HCT116 (cell line): ENCODE measurements at regions not wholly inside any gene's neighbourhood (a gene's known extent, or its start where the extent isn't known, plus 50 kb on each side); places are given as distances from the start of the nearest gene placed in this dataset.

Experiments used
- ATAC-seq: fragments of 200-7000 bp; cut with Tn5 transposase; 2 replicates; pipeline ENCODE4 v1.9.1; 2020; ENCODE audit warnings: mild to moderate bottlenecking, moderate library complexity
- BruUV-seq: library from RNA; stranded (reverse); fragments of 400-500 nt; replicated peaks from 2 replicates; lab custom pipeline; 2021; lab: Mats Ljungman, UMichigan
- CTCF ChIA-PET: fragments of 300-600 bp; sonication (Branson Sonifier 250); formaldehyde crosslinking; loops from one replicate; lab custom pipeline; 2021; ENCODE audit warnings: antibody characterized with exemption; lab: Charles Lee
- POLR2A ChIA-PET: fragments of 300-600, 350-600 bp; sonication (Branson Sonifier 250); formaldehyde crosslinking; loops from one replicate; lab custom pipeline; 2021; ENCODE audit warnings: antibody characterized with exemption; lab: Charles Lee
- RAD21 ChIA-PET, 2 experiments: fragments of 300-600 bp; sonication (Branson Sonifier 250); formaldehyde crosslinking; loops; one replicate each; lab custom pipeline; 2023; ENCODE audit warnings: low total read pairs in 2 of 2; ENCODE audit not compliant: uncharacterized antibody in 2 of 2, unreplicated experiment in 2 of 2, low non-redundant PET in 1 of 2; lab: Charles Lee
- DNase-seq: peaks from one replicate; pipeline ENCODE4 v3.0.0-alpha.2; 2010; ENCODE audit warnings: low read depth, low spot score
- H2AFZ ChIP-seq: fragments of 200-600 bp; shearing (Covaris generic), sonication (generic); 2 replicates; pipeline ENCODE4 v1.6.1; 2017; ENCODE audit warnings: low read depth, mixed run types, mixed read lengths, antibody characterized with exemption, low read length; ENCODE audit not compliant: poor library complexity, severe bottlenecking
- H3K27ac ChIP-seq: 2 replicates; pipeline ENCODE4 v1.5.1; 2012; ENCODE audit warnings: low read depth, low read length
- H3K27me3 ChIP-seq: fragments of 200-600 bp; sonication (generic); 2 replicates; pipeline ENCODE4 v1.6.1; 2016; ENCODE audit warnings: mixed run types, low read length, mixed read lengths; ENCODE audit not compliant: insufficient read depth
- H3K36me3 ChIP-seq, 2 experiments: fragments of 200-500 bp in 1 of 2; fragments of 200-600 bp in 1 of 2; sonication (Bioruptor generic) in 1 of 2; sonication (generic) in 1 of 2; 2 replicates each; pipeline versions ENCODE4 v1.5.1 to v1.6.1; 2014 to 2016; ENCODE audit warnings: low read length in 2 of 2, inconsistent platforms in 1 of 2, mixed read lengths in 1 of 2, mixed run types in 1 of 2; ENCODE audit not compliant: insufficient read depth in 2 of 2, control insufficient read depth in 1 of 2
- H3K4me1 ChIP-seq, 2 experiments: fragments of 200-600 bp in 1 of 2; sonication (generic) in 1 of 2; 2 replicates each; pipeline versions ENCODE4 v1.5.1 to v1.6.1; 2012 to 2017; ENCODE audit warnings: low read length in 2 of 2, inconsistent platforms in 1 of 2, mild to moderate bottlenecking in 1 of 2, mixed read lengths in 1 of 2, mixed run types in 1 of 2, moderate library complexity in 1 of 2; ENCODE audit not compliant: insufficient read depth in 2 of 2, control insufficient read depth in 1 of 2
- H3K4me2 ChIP-seq: fragments of 200-600 bp; sonication (generic); 2 replicates; pipeline ENCODE4 v1.6.1; 2017; ENCODE audit warnings: mixed run types, low read length, mixed read lengths
- H3K4me3 ChIP-seq, 2 experiments: fragments of 200-600 bp in 1 of 2; sonication (generic) in 1 of 2; replicated peaks in 1 of 2; 2 replicates each; pipeline ENCODE4 v1.5.1; 2011 to 2016; ENCODE audit warnings: low read length in 2 of 2, control low read depth in 1 of 2, low read depth in 1 of 2, mild to moderate bottlenecking in 1 of 2, mixed read lengths in 1 of 2, mixed run types in 1 of 2
- H3K79me2 ChIP-seq: fragments of 200-600 bp; sonication (generic); 2 replicates; pipeline ENCODE4 v1.6.1; 2017; ENCODE audit warnings: mild to moderate bottlenecking, mixed run types, low read length, moderate library complexity, mixed read lengths; ENCODE audit not compliant: insufficient read depth
- H3K9ac ChIP-seq: fragments of 200-600 bp; sonication (generic); 2 replicates; pipeline ENCODE4 v1.6.1; 2016; ENCODE audit warnings: low read length, mixed read lengths
- H3K9me2 ChIP-seq: fragments of 200-600 bp; sonication (generic), shearing (Covaris generic); 2 replicates; pipeline ENCODE4 v1.6.1; 2017; ENCODE audit warnings: mixed run types, mild to moderate bottlenecking, moderate library complexity; ENCODE audit not compliant: insufficient read depth
- H3K9me3 ChIP-seq, 2 experiments: fragments of 200-500 bp in 1 of 2; fragments of 200-600 bp in 1 of 2; sonication (Bioruptor generic) in 1 of 2; sonication (generic) in 1 of 2; 2 replicates each; pipeline ENCODE4 v1.6.1; 2014 to 2017; ENCODE audit warnings: low read length in 2 of 2, mixed read lengths in 2 of 2, inconsistent platforms in 1 of 2, low read depth in 1 of 2, mild to moderate bottlenecking in 1 of 2, mixed run types in 1 of 2, moderate library complexity in 1 of 2; ENCODE audit not compliant: control insufficient read depth in 1 of 2, insufficient read depth in 1 of 2
- H4K20me1 ChIP-seq: fragments of 200-600 bp; sonication (generic), shearing (Covaris generic); 2 replicates; pipeline ENCODE4 v1.6.1; 2017; ENCODE audit warnings: mixed run types, mild to moderate bottlenecking, moderate library complexity; ENCODE audit not compliant: insufficient read depth
- CBX3 ChIP-seq: IDR thresholded peaks from 2 replicates; pipeline ENCODE4 v1.6.1; 2012; ENCODE audit warnings: low read depth
- ELF1 ChIP-seq: IDR thresholded peaks from 2 replicates; pipeline ENCODE4 v1.6.1; 2012; ENCODE audit warnings: low read depth, borderline replicate concordance
- EZH2 ChIP-seq: fragments of 200-600 bp; sonication (generic); IDR thresholded peaks from 2 replicates; pipeline ENCODE4 v1.6.1; 2017; ENCODE audit warnings: antibody characterized with exemption, mixed run types
- RAD21 ChIP-seq: IDR thresholded peaks from 2 replicates; pipeline ENCODE4 v1.6.1; 2012; ENCODE audit warnings: low read depth, mild to moderate bottlenecking
- TCF7L2 ChIP-seq: IDR thresholded peaks from 2 replicates; pipeline ENCODE4 v1.7.0; 2011; ENCODE audit warnings: borderline replicate concordance, inconsistent platforms; ENCODE audit not compliant: insufficient read depth, insufficient read length; ENCODE audit errors: extremely low read depth
- ZBTB33 ChIP-seq: IDR thresholded peaks from 2 replicates; pipeline ENCODE4 v1.6.1; 2011; ENCODE audit warnings: mild to moderate bottlenecking, low read length, moderate library complexity; ENCODE audit not compliant: insufficient replicate concordance; ENCODE audit errors: extremely low read depth
- ZFX ChIP-seq: fragments of 450-650 bp; IDR thresholded peaks from 2 replicates; pipeline ENCODE4 v1.6.1; 2017
- ZNF274 ChIP-seq: fragments of 200-500 bp; sonication (Bioruptor generic); IDR thresholded peaks from 2 replicates; pipeline ENCODE4 v1.6.1; 2014; ENCODE audit warnings: mild to moderate bottlenecking, low read depth, low read length, inconsistent platforms
- intact Hi-C: fragments of 100-400 bp; cut with micrococcal nuclease; formaldehyde crosslinking; loops from 2 replicates; pipeline ENCODE4 v1.10.0; 2022

GRCh38 chr4:3709061-3709845 is 56.9 kb upstream of the ADRA2C start:
- ChIA-PET CTCF (no interaction called here), POLR2A (no interaction called here), RAD21 (interaction anchor here in 1 of 2 experiments (0.6 kb wide), 1 partner anchor 171 kb away, joined by 3 read pairs; no protein-coding TSS in a partner anchor)
- no peaks in the 10 kb centered on the region for H3K4me1 ChIP-seq
- no peak overlapping the region for H3K9ac ChIP-seq
- no peak for DNase-seq
- H2AFZ ChIP-seq = no peak overlapping the region
- H4K20me1 ChIP-seq = no peaks in the 10 kb centered on the region
- BruUV-seq = no TSS peak
- no peak for TF ChIP-seq TCF7L2
- TF ChIP-seq CBX3 = no peak
- no peak for TF ChIP-seq ZFX
- no peak for TF ChIP-seq ZNF274
- no peak for TF ChIP-seq ZBTB33
- TF ChIP-seq RAD21 = no peak
- no peak for TF ChIP-seq ELF1
- no peak for TF ChIP-seq EZH2
- TF ChIP-seq, all 23 proteins: peak for 0
- Histone ChIP-seq H3K9me3 (no peaks in the 10 kb centered on the region), H3K9me2 (no peaks in the 10 kb centered on the region), H3K27ac (no peak overlapping the region), H3K36me3 (no peaks in the 10 kb centered on the region), H3K79me2 (no peaks in the 10 kb centered on the region), H3K27me3 (peaks cover 7% of the 10 kb centered on the region; the same call in 1 of the 2 replicates), H3K4me3 (no peak overlapping the region), H3K4me2 (no peak overlapping the region)
- ATAC-seq = no peak
- intact Hi-C loops = no loop called here
